Lower leg skin (tissue), 4 donors: ENCODE measurements at regions not wholly inside any gene's neighbourhood (a gene's known extent, or its start where the extent isn't known, plus 50 kb on each side); places are given as distances from the start of the nearest gene placed in this dataset.

Experiments used
- DNase-seq, 2 donors: peaks; one replicate each; pipeline ENCODE4 v3.0.0-alpha.2; 2019; ENCODE audit warnings: low spot score in 2 of 2
- H3K4me3 ChIP-seq: fragments of 200-600 bp; sonication (generic); 2 replicates; pipeline ENCODE4 v1.5.1; 2017; ENCODE audit warnings: mild to moderate bottlenecking, low read depth; ENCODE audit not compliant: poor library complexity, severe bottlenecking
- POLR2A ChIP-seq, 2 donors: fragments of 450-650 bp; IDR thresholded peaks; one replicate each; pipeline ENCODE4 v1.6.1; 2016 to 2017; ENCODE audit warnings: antibody characterized with exemption in 2 of 2, mild to moderate bottlenecking in 1 of 2, moderate library complexity in 1 of 2
- WGBS, 2 donors: methylation state at CpG; one replicate each; pipeline ENCODE4 v1.1.5; 2018; 5-methylcytosine and 5-hydroxymethylcytosine counted together
- intact Hi-C: fragments of 100-400 bp; cut with DNase I; formaldehyde crosslinking; loops from one replicate; pipeline ENCODE4 v1.15.0; 2023; ENCODE audit warnings: low total_unique reads
- TF ChIP-seq, protein P1 (sequence below), 3 donors: fragments of 450-650 bp; IDR thresholded peaks; one replicate each; pipeline ENCODE4 v1.5.1; 2016; ENCODE audit warnings: antibody characterized with exemption in 3 of 3, mild to moderate bottlenecking in 3 of 3, moderate library complexity in 2 of 3

DNA sequence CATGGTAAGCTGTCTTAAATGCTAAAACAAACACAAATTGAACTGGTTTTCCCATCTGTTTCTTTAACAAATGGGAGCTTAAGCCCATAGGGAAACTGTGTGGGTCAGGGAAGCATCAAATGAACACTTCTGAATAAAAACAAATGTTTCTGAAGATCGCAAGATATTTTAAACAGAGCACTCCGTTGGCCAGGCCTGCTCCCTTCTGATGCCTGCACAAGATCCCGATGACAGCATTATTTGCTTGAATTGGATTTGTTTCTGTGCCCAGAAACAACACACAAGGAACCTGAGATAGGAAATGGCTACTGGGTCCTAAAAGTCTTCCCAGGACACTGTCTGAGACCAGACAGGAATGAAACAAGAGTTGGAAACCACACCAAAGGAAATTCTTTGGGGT is 425.8 kb upstream of the ZFHX3 start:
- intact Hi-C loops, result no loop called here
- 28 to 31% methylated on average over 3 of the region's 3 CpGs for WGBS, 2 donors
- DNase-seq, result no peak
- H3K4me3 ChIP-seq, result no peak overlapping the region
- no peak for TF ChIP-seq POLR2A (IDR thresholded peaks at IDR 0.05)
- TF ChIP-seq, protein P1, sequence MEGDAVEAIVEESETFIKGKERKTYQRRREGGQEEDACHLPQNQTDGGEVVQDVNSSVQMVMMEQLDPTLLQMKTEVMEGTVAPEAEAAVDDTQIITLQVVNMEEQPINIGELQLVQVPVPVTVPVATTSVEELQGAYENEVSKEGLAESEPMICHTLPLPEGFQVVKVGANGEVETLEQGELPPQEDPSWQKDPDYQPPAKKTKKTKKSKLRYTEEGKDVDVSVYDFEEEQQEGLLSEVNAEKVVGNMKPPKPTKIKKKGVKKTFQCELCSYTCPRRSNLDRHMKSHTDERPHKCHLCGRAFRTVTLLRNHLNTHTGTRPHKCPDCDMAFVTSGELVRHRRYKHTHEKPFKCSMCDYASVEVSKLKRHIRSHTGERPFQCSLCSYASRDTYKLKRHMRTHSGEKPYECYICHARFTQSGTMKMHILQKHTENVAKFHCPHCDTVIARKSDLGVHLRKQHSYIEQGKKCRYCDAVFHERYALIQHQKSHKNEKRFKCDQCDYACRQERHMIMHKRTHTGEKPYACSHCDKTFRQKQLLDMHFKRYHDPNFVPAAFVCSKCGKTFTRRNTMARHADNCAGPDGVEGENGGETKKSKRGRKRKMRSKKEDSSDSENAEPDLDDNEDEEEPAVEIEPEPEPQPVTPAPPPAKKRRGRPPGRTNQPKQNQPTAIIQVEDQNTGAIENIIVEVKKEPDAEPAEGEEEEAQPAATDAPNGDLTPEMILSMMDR (IDR thresholded peaks at IDR 0.05), result no peak

DNA sequence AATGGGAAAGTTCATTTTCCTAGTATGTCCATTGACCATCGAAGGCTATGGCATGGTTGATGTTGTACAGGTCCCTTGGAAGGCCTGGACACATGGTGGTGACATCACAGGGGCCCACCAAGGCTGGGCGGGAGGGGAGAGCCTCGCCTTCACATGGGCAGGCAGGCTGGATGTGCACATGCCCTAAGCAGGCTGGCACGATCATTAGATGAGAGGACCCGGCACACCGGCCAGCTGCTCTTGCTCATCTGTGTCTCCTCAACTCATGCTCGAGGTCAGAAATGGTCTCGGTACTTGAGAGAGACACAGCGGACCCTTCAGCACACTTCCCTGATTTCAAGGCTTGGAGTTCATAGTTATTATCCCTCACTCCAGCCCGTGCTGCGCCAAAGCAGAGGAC is 416.9 kb upstream of the ZFHX3 start:
- DNase-seq, result peak in 1 of 2 donors; percentile 54
- TF ChIP-seq POLR2A (IDR thresholded peaks at IDR 0.05), result no peak
- TF ChIP-seq, protein P1 (IDR thresholded peaks at IDR 0.05), result no peak
- intact Hi-C loops, result no loop called here
- no peak overlapping the region for H3K4me3 ChIP-seq
- 81 to 98% methylated on average over 9 to 11 of the region's 11 CpGs for WGBS, 2 donors

DNA sequence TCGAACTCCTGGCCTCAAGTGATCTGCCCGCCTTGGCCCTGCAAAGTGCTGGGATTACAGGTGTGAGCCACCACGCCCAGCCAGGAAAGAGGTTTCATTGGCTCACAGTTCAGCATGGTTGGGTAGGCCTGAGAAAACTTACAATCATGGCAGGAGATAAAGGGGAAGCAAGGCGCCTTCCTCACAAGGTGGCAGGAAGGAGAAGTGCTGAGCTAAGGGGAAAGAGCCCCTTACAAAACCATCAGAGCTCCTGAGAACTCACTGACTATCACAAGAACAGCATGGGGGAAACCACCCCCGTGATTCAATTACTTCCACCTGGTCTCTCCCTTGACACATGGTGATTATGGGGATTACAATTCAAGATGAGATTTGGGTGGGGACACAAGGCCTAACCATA is 411.7 kb upstream of the ZFHX3 start:
- TF ChIP-seq, protein P1 (IDR thresholded peaks at IDR 0.05), result no peak
- TF ChIP-seq POLR2A (IDR thresholded peaks at IDR 0.05), result no peak
- 90 to 94% methylated on average over 5 of the region's 5 CpGs for WGBS, 2 donors
- no peak overlapping the region for H3K4me3 ChIP-seq
- peak in 1 of 2 donors; percentile 53 for DNase-seq
- intact Hi-C loops, result no loop called here

DNA sequence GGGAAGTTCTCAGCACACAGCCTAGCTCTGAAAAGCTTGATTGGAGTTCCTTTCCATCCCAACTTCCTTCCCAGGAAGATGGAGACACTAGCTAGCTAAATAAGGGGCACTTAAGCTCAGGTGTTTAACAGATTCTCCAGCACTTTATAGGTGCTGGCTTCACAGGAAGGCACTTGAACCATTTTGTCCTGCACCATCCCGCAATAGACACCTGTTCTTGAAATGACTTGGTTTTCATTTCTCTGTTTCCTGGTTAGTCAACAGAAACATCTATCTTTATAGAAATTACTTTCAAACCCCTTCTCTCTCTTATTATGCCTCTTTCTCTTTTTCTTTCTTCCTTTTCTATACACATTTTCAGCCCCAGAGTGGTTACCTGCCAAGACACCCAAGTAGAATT is 409.9 kb upstream of the ZFHX3 start:
- no peak for DNase-seq
- TF ChIP-seq, protein P1 (IDR thresholded peaks at IDR 0.05), result no peak
- no peak for TF ChIP-seq POLR2A (IDR thresholded peaks at IDR 0.05)
- intact Hi-C loops, result no loop called here
- no peak overlapping the region for H3K4me3 ChIP-seq
- 88 to 97% methylated on average over 1 of the region's 1 CpG for WGBS, 2 donors

DNA sequence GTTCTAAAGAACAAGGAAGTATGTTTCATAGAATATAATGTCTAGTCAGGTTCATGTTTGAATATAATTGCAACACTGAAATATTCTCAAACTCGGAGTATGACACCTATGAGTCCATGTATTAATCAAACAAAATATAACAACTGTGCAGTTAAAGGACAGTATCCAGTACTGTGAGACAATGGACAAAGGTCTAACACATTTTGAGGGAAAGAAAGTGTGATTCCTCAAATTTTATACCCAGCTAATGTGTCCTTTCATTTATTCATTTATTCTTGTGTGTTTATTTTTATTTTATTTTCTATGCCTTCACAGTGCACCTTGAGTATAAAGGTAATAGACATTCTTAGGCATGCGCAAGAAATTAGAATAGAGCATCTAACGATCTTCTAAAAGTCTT is 401.0 kb upstream of the ZFHX3 start:
- H3K4me3 ChIP-seq, result no peak overlapping the region
- TF ChIP-seq, protein P1 (IDR thresholded peaks at IDR 0.05), result no peak
- TF ChIP-seq POLR2A (IDR thresholded peaks at IDR 0.05), result no peak
- DNase-seq, result no peak
- WGBS, 2 donors, result 94 to 95% methylated on average over 3 of the region's 3 CpGs
- intact Hi-C loops, result no loop called here

DNA sequence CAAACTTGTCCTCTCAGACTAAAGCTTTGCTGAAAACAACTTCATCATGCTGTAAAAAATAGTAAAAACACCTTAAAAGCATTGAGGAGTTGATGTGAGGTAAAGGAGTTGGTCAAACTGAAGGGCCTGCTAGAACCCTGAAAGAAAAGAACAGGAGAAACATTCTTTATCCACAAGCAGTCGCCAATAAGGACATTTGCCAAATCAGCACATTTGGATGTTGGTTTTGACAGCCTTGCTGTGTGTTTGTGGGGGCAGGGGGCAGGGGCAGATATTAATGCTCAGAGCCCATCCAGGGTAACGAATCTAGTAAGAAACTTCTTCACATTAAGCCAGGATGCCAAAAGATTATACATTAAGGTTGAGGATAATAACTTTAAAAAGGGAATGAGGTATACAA is 399.9 kb upstream of the ZFHX3 start:
- 82 to 87% methylated on average over 2 of the region's 2 CpGs for WGBS, 2 donors

More for the DNA sequence above, 399.9 kb upstream of the ZFHX3 start:
- H3K4me3 ChIP-seq, result no peak overlapping the region
- intact Hi-C loops, result no loop called here
- no peak for DNase-seq
- TF ChIP-seq, protein P1 (IDR thresholded peaks at IDR 0.05), result no peak
- no peak for TF ChIP-seq POLR2A (IDR thresholded peaks at IDR 0.05)
